Neural progenitor cell (in vitro differentiated cells): ENCODE measurements at regions not wholly inside any gene's neighbourhood (a gene's known extent, or its start where the extent isn't known, plus 50 kb on each side); places are given as distances from the start of the nearest gene placed in this dataset.

Experiments
- DNase-seq: peaks from one replicate; pipeline ENCODE4 v3.0.0-alpha.2; 2016; ENCODE audit warnings: low spot score
- H2AFZ ChIP-seq: fragments of 200-600 bp; sonication (generic); replicated peaks from 2 replicates; pipeline ENCODE4 v1.6.1; 2016; ENCODE audit warnings: antibody characterized with exemption
- H3F3A ChIP-seq: fragments of 200-600 bp; sonication (generic); 2 replicates; pipeline ENCODE4 v1.6.1; 2016; ENCODE audit warnings: antibody characterized with exemption, low read depth
- H3K27ac ChIP-seq: fragments of 200-600 bp; sonication (generic); 2 replicates; pipeline ENCODE4 v1.5.1; 2016; ENCODE audit warnings: mild to moderate bottlenecking
- H3K27me3 ChIP-seq: fragments of 200-600 bp; sonication (generic); 2 replicates; pipeline ENCODE4 v1.6.1; 2016; ENCODE audit warnings: mild to moderate bottlenecking, moderate library complexity
- H3K36me3 ChIP-seq: fragments of 200-600 bp; sonication (generic); 2 replicates; pipeline ENCODE4 v1.5.1; 2016
- H3K4me1 ChIP-seq: fragments of 200-600 bp; sonication (generic); 2 replicates; pipeline ENCODE4 v1.6.1; 2016; ENCODE audit warnings: mixed run types
- H3K4me2 ChIP-seq: fragments of 200-600 bp; sonication (generic); 2 replicates; pipeline ENCODE4 v1.6.1; 2016
- H3K4me3 ChIP-seq: fragments of 200-600 bp; sonication (generic); 2 replicates; pipeline ENCODE4 v1.5.1; 2016
- H3K79me2 ChIP-seq: fragments of 200-600 bp; sonication (generic); 2 replicates; pipeline ENCODE4 v1.6.1; 2016; ENCODE audit warnings: low read depth
- H3K9ac ChIP-seq: fragments of 200-600 bp; sonication (generic); 2 replicates; pipeline ENCODE4 v1.6.1; 2016
- H3K9me3 ChIP-seq: fragments of 200-600 bp; sonication (generic); 2 replicates; pipeline ENCODE4 v1.5.1; 2016; ENCODE audit warnings: low read depth
- H4K20me1 ChIP-seq: fragments of 200-600 bp; sonication (generic); 2 replicates; pipeline ENCODE4 v1.6.1; 2016; ENCODE audit warnings: low read depth
- H3K27ac Mint-ChIP-seq: 3 replicates; pipeline ENCODE4 v1.8.0; 2021; ENCODE audit warnings: mixed read lengths
- H3K27me3 Mint-ChIP-seq: 2 replicates; pipeline ENCODE4 v1.8.0; 2022; ENCODE audit warnings: low read depth, mild to moderate bottlenecking, inconsistent platforms, moderate library complexity, mixed read lengths; ENCODE audit not compliant: insufficient read depth
- H3K36me3 Mint-ChIP-seq: 3 replicates; pipeline ENCODE4 v1.8.0; 2021; ENCODE audit warnings: mixed read lengths
- H3K4me1 Mint-ChIP-seq: 3 replicates; pipeline ENCODE4 v1.8.0; 2021; ENCODE audit warnings: mixed read lengths
- H3K4me3 Mint-ChIP-seq: 3 replicates; pipeline ENCODE4 v1.8.0; 2021; ENCODE audit warnings: mild to moderate bottlenecking, moderate library complexity, mixed read lengths
- H3K9me3 Mint-ChIP-seq: 3 replicates; pipeline ENCODE4 v1.8.0; 2020; ENCODE audit warnings: mixed read lengths
- EZH2 ChIP-seq: fragments of 200-600 bp; sonication (generic); IDR thresholded peaks from 2 replicates; pipeline ENCODE4 v1.6.1; 2017; ENCODE audit warnings: antibody characterized with exemption, mild to moderate bottlenecking, moderate library complexity
- EZH2phosphoT487 ChIP-seq: fragments of 200-600 bp; sonication (generic); IDR thresholded peaks from 2 replicates; pipeline ENCODE4 v1.6.1; 2017; ENCODE audit warnings: antibody characterized with exemption
- TF ChIP-seq, protein P1 (sequence below): fragments of 200-600 bp; sonication (generic); IDR thresholded peaks from 2 replicates; pipeline ENCODE4 v1.5.1; 2017; ENCODE audit warnings: antibody characterized with exemption, mild to moderate bottlenecking

DNA sequence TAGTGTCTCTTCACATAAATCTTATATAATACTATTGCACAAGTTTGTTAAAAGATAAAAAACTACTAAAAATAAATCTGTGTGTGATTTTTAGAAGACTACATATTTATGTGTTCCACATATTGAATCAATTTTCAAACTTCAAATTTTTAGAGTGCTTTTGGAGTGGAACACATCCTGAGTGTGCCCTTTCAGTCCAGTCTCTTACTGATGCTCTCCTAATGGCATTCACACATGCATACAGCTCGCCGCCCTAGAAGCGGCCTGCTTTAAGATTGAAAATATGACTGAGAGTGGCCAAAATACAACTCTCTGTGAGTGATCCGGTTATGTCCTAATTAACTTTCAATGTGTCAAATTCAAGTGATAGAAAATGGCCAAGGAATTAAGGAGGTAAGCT, 628.8 kb downstream of the ANKRD50 start:
- Histone ChIP-seq H3K79me2 (no peaks in the 10 kb centered on the region), H3K4me1 (no peaks in the 10 kb centered on the region), H4K20me1 (no peaks in the 10 kb centered on the region), H3K4me3 (no peak overlapping the region), H3K4me2 (no peak overlapping the region), H3K27ac (no peak overlapping the region), H3K9me3 (no peaks in the 10 kb centered on the region), H3F3A (no peaks in the 10 kb centered on the region), H3K9ac (no peak overlapping the region), H2AFZ (peak overlapping the region; percentile 48), H3K27me3 (no peaks in the 10 kb centered on the region), H3K36me3 (no peaks in the 10 kb centered on the region)
- Mint-ChIP-seq H3K9me3 (peaks cover 22% of the 10 kb centered on the region), H3K27ac (no peak overlapping the region), H3K27me3 (no peaks in the 10 kb centered on the region), H3K4me3 (no peak overlapping the region), H3K4me1 (no peaks in the 10 kb centered on the region), H3K36me3 (peaks cover 6% of the 10 kb centered on the region)
- no peak for DNase-seq
- TF ChIP-seq, protein P1, sequence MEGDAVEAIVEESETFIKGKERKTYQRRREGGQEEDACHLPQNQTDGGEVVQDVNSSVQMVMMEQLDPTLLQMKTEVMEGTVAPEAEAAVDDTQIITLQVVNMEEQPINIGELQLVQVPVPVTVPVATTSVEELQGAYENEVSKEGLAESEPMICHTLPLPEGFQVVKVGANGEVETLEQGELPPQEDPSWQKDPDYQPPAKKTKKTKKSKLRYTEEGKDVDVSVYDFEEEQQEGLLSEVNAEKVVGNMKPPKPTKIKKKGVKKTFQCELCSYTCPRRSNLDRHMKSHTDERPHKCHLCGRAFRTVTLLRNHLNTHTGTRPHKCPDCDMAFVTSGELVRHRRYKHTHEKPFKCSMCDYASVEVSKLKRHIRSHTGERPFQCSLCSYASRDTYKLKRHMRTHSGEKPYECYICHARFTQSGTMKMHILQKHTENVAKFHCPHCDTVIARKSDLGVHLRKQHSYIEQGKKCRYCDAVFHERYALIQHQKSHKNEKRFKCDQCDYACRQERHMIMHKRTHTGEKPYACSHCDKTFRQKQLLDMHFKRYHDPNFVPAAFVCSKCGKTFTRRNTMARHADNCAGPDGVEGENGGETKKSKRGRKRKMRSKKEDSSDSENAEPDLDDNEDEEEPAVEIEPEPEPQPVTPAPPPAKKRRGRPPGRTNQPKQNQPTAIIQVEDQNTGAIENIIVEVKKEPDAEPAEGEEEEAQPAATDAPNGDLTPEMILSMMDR: no peak
- TF ChIP-seq EZH2phosphoT487 (no peak), EZH2 (no peak)

DNA sequence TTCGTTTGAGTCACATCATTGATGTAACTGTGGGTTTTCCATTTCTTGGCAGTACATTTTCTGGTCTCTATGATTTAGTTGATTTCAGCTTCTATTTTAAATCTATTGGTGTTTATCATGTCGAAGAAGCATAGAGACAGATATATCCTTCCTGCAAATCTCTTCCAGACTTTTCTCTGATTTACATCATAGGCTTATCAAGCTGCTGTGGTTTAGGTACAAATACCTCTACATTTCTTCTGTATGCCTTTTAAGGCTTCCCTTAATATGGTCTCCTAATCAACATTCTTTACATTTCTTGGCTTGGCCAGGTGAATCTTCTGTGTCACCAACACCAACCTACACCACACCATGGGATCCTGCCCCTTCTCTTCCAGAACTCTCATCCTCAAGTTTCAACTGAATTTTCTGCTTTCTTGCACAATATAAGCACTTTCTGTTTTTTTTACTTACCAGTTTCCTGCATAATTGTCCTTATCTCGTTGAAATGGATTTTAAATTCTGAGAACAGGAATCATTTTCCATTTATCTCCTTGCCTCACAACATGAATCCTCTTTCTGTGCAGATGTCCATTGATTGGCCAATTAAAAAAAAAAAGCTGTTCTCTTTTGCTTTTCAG, 626.9 kb downstream of the ANKRD50 start:
- H3K36me3 ChIP-seq: no peaks in the 10 kb centered on the region
- TF ChIP-seq, protein P1: no peak
- TF ChIP-seq EZH2: no peak
- TF ChIP-seq EZH2phosphoT487: no peak
- H2AFZ ChIP-seq: no peak overlapping the region
- no peak overlapping the region for H3K27ac ChIP-seq
- H3K79me2 ChIP-seq: no peaks in the 10 kb centered on the region
- H3K9me3 ChIP-seq: no peaks in the 10 kb centered on the region
- Mint-ChIP-seq H3K36me3 (peaks cover under 1% of the 10 kb centered on the region), H3K27ac (no peak overlapping the region), H3K4me3 (no peak overlapping the region), H3K4me1 (no peaks in the 10 kb centered on the region), H3K9me3 (peaks cover 6% of the 10 kb centered on the region), H3K27me3 (no peaks in the 10 kb centered on the region)
- H4K20me1 ChIP-seq: no peaks in the 10 kb centered on the region
- H3K4me1 ChIP-seq: no peaks in the 10 kb centered on the region
- no peak overlapping the region for H3K4me3 ChIP-seq
- H3K4me2 ChIP-seq: no peak overlapping the region
- DNase-seq: no peak
- no peaks in the 10 kb centered on the region for H3K27me3 ChIP-seq
- no peak overlapping the region for H3K9ac ChIP-seq
- H3F3A ChIP-seq: no peaks in the 10 kb centered on the region

DNA sequence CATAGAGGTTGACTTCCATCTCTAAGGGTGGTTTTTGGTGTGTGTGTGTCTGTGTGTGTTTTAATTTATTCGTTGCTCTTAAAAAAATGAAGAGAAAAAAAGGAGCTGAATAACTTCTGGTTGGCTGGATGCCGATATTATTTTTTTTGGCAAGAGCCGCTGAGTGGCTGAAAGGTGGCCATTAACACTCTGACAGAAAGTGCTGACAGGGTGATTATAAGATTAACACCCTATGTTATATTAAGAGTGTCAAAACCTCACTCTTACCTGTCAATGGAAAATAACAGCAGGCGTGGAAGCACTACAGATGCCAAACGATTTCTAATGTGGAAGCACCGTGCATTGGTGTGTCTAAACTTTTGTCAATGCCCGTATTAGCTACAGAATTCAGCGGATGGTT, 622.5 kb downstream of the ANKRD50 start:
- DNase-seq: no peak
- Histone ChIP-seq H2AFZ (no peak overlapping the region), H3K27me3 (no peaks in the 10 kb centered on the region), H3K9me3 (no peaks in the 10 kb centered on the region), H3K4me1 (no peaks in the 10 kb centered on the region), H3K27ac (no peak overlapping the region), H4K20me1 (no peaks in the 10 kb centered on the region), H3K9ac (no peak overlapping the region), H3F3A (no peaks in the 10 kb centered on the region), H3K36me3 (no peaks in the 10 kb centered on the region), H3K4me3 (no peak overlapping the region), H3K79me2 (no peaks in the 10 kb centered on the region), H3K4me2 (no peak overlapping the region)
- no peaks in the 10 kb centered on the region for H3K36me3 Mint-ChIP-seq
- H3K4me1 Mint-ChIP-seq: no peaks in the 10 kb centered on the region
- no peak overlapping the region for H3K27ac Mint-ChIP-seq
- no peak overlapping the region for H3K4me3 Mint-ChIP-seq
- no peaks in the 10 kb centered on the region for H3K27me3 Mint-ChIP-seq
- H3K9me3 Mint-ChIP-seq: peaks cover 5% of the 10 kb centered on the region
- TF ChIP-seq EZH2 (no peak), EZH2phosphoT487 (no peak)
- TF ChIP-seq, protein P1: no peak
